Testis (tissue), 2 donors: ENCODE measurements at regions not wholly inside any gene's neighbourhood (a gene's known extent, or its start where the extent isn't known, plus 50 kb on each side); places are given as distances from the start of the nearest gene placed in this dataset.

Experiments
- POLR2A ChIP-seq: fragments of 450-650 bp; IDR thresholded peaks from one replicate; pipeline ENCODE4 v1.6.1; 2017; ENCODE audit warnings: antibody characterized with exemption, mild to moderate bottlenecking, moderate library complexity
- TF ChIP-seq, protein P1 (sequence below), 3 experiments: fragments of 450-650 bp in 2 of 3; fragments of 200-600 bp in 1 of 3; sonication (generic) in 1 of 3; IDR thresholded peaks; one replicate each; pipeline ENCODE4 v1.5.1; 2016 to 2019; ENCODE audit warnings: antibody characterized with exemption in 3 of 3, mild to moderate bottlenecking in 2 of 3, moderate library complexity in 1 of 3

DNA sequence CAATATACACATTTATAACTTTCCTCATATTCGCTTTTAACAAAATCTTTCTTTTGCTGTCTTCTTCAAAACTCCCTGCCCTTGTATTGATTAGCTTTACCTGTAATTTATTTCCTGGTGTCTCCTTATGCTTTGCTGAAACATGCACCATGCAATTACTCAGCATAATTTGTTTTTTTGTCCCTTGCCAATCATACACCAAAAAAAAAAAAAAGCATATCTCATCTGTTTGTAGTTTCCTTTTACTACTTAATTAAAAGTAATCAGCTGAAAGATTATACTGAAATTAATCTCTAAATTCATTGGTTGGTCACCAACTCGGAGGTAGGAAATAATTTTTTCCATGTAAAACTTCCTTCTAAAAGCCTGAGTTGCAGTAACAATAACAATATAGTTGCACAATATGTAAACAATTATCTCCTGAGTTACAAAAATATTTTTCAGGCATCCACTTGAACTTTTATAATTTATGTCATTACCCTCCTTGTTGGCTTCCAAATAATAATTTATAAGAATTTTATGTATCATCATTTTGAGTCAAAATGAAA, 53.0 kb upstream of the ROCK1 start:
- TF ChIP-seq, protein P1, sequence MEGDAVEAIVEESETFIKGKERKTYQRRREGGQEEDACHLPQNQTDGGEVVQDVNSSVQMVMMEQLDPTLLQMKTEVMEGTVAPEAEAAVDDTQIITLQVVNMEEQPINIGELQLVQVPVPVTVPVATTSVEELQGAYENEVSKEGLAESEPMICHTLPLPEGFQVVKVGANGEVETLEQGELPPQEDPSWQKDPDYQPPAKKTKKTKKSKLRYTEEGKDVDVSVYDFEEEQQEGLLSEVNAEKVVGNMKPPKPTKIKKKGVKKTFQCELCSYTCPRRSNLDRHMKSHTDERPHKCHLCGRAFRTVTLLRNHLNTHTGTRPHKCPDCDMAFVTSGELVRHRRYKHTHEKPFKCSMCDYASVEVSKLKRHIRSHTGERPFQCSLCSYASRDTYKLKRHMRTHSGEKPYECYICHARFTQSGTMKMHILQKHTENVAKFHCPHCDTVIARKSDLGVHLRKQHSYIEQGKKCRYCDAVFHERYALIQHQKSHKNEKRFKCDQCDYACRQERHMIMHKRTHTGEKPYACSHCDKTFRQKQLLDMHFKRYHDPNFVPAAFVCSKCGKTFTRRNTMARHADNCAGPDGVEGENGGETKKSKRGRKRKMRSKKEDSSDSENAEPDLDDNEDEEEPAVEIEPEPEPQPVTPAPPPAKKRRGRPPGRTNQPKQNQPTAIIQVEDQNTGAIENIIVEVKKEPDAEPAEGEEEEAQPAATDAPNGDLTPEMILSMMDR (IDR thresholded peaks at IDR 0.05) = no peak
- TF ChIP-seq POLR2A = no peak
